ENCODE measurements at regions not wholly inside any gene's neighbourhood (a gene's known extent, or its start where the extent isn't known, plus 50 kb on each side); places are given as distances from the start of the nearest gene placed in this dataset.

DNA sequence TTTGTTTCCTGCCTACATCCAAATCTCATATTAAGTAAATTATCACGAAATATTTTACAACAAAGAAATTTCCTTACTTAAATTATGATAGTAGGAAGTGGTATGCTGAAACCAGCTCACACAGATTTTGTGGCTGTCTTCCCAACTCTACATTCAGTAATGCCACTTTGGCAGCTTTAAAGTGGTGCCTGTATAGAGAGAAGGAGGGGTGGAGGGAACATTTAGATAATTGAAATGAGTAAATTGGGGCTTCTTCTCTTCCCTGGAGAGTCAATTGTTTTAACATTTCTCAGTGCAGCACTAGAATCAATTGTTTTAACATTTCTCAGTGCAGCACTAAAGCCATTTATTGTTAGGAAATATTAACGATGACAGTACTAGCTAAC lies 1323.1 kb downstream of the PCDH7 start:
- Histone ChIP-seq H3K4me3 (no peak overlapping the region), H3K27me3 (no peaks in the 10 kb centered on the region), H3K4me1 (no peaks in the 10 kb centered on the region), H3K27ac (no peak overlapping the region), H3K36me3 (no peaks in the 10 kb centered on the region), H3K9me3 (no peaks in the 10 kb centered on the region)
- no peak for DNase-seq (ENCODE audit: low spot score in 2 of 2)
- WGBS, 2 donors = 70% methylated on average over 2 of the region's 2 CpGs
- TF ChIP-seq, protein P1, sequence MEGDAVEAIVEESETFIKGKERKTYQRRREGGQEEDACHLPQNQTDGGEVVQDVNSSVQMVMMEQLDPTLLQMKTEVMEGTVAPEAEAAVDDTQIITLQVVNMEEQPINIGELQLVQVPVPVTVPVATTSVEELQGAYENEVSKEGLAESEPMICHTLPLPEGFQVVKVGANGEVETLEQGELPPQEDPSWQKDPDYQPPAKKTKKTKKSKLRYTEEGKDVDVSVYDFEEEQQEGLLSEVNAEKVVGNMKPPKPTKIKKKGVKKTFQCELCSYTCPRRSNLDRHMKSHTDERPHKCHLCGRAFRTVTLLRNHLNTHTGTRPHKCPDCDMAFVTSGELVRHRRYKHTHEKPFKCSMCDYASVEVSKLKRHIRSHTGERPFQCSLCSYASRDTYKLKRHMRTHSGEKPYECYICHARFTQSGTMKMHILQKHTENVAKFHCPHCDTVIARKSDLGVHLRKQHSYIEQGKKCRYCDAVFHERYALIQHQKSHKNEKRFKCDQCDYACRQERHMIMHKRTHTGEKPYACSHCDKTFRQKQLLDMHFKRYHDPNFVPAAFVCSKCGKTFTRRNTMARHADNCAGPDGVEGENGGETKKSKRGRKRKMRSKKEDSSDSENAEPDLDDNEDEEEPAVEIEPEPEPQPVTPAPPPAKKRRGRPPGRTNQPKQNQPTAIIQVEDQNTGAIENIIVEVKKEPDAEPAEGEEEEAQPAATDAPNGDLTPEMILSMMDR (IDR thresholded peaks at IDR 0.05) = no peak
- TF ChIP-seq POLR2A (IDR thresholded peaks at IDR 0.05) = no peak
- no peak for TF ChIP-seq EP300 (IDR thresholded peaks at IDR 0.05)

DNA sequence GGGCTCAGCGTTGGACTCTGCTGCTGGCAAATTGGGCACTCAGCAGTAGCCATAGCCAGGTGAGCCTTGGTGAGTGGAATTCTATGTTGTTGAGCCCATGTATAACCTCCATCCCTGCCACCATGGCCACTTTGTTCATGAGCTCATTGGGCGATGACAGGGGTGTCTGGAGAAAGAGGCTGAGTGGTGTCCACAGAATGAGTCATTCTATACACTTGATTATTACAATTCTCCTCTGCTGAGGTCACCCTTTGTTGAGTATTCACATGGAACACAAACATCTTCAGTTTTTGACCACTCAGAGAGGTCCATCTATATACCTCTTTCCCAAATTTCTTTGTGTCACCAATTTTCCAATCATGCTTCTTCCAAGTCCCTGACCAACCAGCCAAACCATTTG lies 1341.7 kb downstream of the PCDH7 start:
- Histone ChIP-seq H3K9me3 (no peaks in the 10 kb centered on the region), H3K27ac (no peak overlapping the region), H3K4me3 (no peak overlapping the region), H3K27me3 (no peaks in the 10 kb centered on the region), H3K4me1 (no peaks in the 10 kb centered on the region), H3K36me3 (no peaks in the 10 kb centered on the region)
- TF ChIP-seq, protein P1 (IDR thresholded peaks at IDR 0.05) = no peak
- no peak for TF ChIP-seq EP300 (IDR thresholded peaks at IDR 0.05)
- DNase-seq (ENCODE audit: low spot score in 2 of 2) = no peak
- WGBS, 2 donors = 79 to 95% methylated on average over 2 of the region's 2 CpGs

DNA sequence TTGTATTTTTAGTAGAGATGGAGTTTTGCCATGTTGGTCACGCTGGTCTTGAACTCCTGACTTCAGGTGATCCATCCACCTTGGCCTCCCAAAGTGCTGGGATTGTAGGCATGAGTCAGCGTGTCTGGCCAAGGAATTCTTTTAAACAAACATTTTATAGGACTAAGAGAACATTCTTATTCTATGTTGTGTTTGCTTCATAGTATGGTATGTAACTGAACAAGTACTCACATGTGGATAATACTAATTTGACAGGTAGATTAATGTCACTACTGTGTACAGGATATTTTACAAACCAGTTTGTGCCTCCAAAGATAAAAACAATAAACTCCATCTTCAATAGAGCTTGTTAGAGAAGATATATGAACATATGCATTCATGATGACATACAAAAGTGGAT lies 1353.4 kb downstream of the PCDH7 start:
- TF ChIP-seq POLR2A (IDR thresholded peaks at IDR 0.05) = no peak
- TF ChIP-seq EP300 (IDR thresholded peaks at IDR 0.05) = no peak
- DNase-seq (ENCODE audit: low spot score in 2 of 2) = no peak
- no peaks in the 10 kb centered on the region for H3K4me1 ChIP-seq
- H3K9me3 ChIP-seq = no peaks in the 10 kb centered on the region
- H3K27ac ChIP-seq = no peak overlapping the region
- no peak overlapping the region for H3K4me3 ChIP-seq
- no peaks in the 10 kb centered on the region for H3K36me3 ChIP-seq
- H3K27me3 ChIP-seq = no peaks in the 10 kb centered on the region
- 49 to 92% methylated on average over 2 of the region's 2 CpGs for WGBS, 2 donors

- 78 to 80% methylated on average over 2 of the region's 2 CpGs for WGBS, 2 donors
- H3K36me3 ChIP-seq = no peaks in the 10 kb centered on the region
- DNase-seq (ENCODE audit: low spot score in 2 of 2) = no peak
- TF ChIP-seq POLR2A (IDR thresholded peaks at IDR 0.05) = no peak
- TF ChIP-seq, protein P1 (IDR thresholded peaks at IDR 0.05) = no peak
- TF ChIP-seq EP300 (IDR thresholded peaks at IDR 0.05) = no peak
- no peaks in the 10 kb centered on the region for H3K9me3 ChIP-seq
- H3K27me3 ChIP-seq = no peaks in the 10 kb centered on the region
- H3K27ac ChIP-seq = no peak overlapping the region
- no peaks in the 10 kb centered on the region for H3K4me1 ChIP-seq
- H3K4me3 ChIP-seq = no peak overlapping the region
Observed at GRCh38 chr4:32087211-32087610, 1367.0 kb downstream of the PCDH7 start.

GRCh38 chr4:32094987-32095386 lies 1374.8 kb downstream of the PCDH7 start:
- Histone ChIP-seq H3K4me1 (no peaks in the 10 kb centered on the region), H3K27me3 (no peaks in the 10 kb centered on the region), H3K4me3 (no peak overlapping the region), H3K27ac (no peak overlapping the region), H3K36me3 (no peaks in the 10 kb centered on the region), H3K9me3 (peaks cover 0 to 8% (median 0%) of the 10 kb centered on the region in 4 donors)
- TF ChIP-seq EP300 (IDR thresholded peaks at IDR 0.05) (no peak), POLR2A (IDR thresholded peaks at IDR 0.05) (no peak)
- TF ChIP-seq, protein P1 (IDR thresholded peaks at IDR 0.05) = no peak
- no peak for DNase-seq (ENCODE audit: low spot score in 2 of 2)
- 96 to 97% methylated on average over 2 of the region's 2 CpGs for WGBS, 2 donors

DNA sequence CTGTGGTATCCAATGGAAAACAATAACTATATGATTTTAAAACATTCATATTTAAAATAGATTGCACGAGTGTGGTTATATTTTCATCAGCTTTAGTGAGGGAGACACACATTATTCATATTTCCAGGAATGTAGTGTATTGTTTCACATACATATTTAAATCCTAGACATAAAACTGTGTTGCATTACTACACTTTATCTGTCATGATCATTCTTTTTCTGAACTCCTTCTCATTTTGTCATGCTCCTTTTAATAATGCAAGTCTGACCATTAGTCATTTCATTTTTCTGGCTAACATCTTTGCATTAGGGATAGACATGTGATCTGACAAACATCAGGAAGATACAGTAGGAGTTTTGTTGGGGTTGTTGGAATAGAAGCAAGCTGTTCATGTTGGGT lies 1382.7 kb downstream of the PCDH7 start:
- WGBS, 2 donors = 52 to 53% methylated on average over 1 of the region's 1 CpG
- Histone ChIP-seq H3K36me3 (no peaks in the 10 kb centered on the region), H3K27me3 (no peaks in the 10 kb centered on the region), H3K27ac (no peak overlapping the region), H3K9me3 (no peaks in the 10 kb centered on the region), H3K4me3 (no peak overlapping the region), H3K4me1 (no peaks in the 10 kb centered on the region)
- DNase-seq (ENCODE audit: low spot score in 2 of 2) = no peak
- TF ChIP-seq EP300 (IDR thresholded peaks at IDR 0.05) (no peak), POLR2A (IDR thresholded peaks at IDR 0.05) (no peak)
- TF ChIP-seq, protein P1 (IDR thresholded peaks at IDR 0.05) = no peak
